KOPT-K1 (cell line): ENCODE measurements at regions not wholly inside any gene's neighbourhood (a gene's known extent, or its start where the extent isn't known, plus 50 kb on each side); places are given as distances from the start of the nearest gene placed in this dataset.

Experiments
- H3K27ac ChIP-seq: fragments of 200-600 bp; sonication (generic); 2 replicates; pipeline ENCODE4 v1.5.1; 2016; ENCODE audit warnings: antibody characterized with exemption, mild to moderate bottlenecking, low read depth, low read length; ENCODE audit not compliant: poor library complexity, severe bottlenecking
- H3K36me3 ChIP-seq: fragments of 200-600 bp; sonication (generic); 2 replicates; pipeline ENCODE4 v1.5.1; 2017; ENCODE audit warnings: antibody characterized with exemption, mild to moderate bottlenecking, low read length, moderate library complexity; ENCODE audit not compliant: insufficient read depth
- H3K9me3 ChIP-seq: fragments of 200-600 bp; sonication (generic); 2 replicates; pipeline ENCODE4 v1.5.1; 2017; ENCODE audit warnings: antibody characterized with exemption, low read length, mild to moderate bottlenecking; ENCODE audit not compliant: insufficient read depth, poor library complexity, severe bottlenecking

GRCh38 chr4:65861993-65862392, 191.7 kb upstream of the EPHA5 start:
- Histone ChIP-seq H3K36me3 (no peaks in the 10 kb centered on the region), H3K27ac (no peak overlapping the region), H3K9me3 (no peaks in the 10 kb centered on the region)

- Histone ChIP-seq H3K36me3 (no peaks in the 10 kb centered on the region), H3K9me3 (no peaks in the 10 kb centered on the region), H3K27ac (no peak overlapping the region)
Measured at GRCh38 chr4:65845199-65845773, 175.0 kb upstream of the EPHA5 start.

DNA sequence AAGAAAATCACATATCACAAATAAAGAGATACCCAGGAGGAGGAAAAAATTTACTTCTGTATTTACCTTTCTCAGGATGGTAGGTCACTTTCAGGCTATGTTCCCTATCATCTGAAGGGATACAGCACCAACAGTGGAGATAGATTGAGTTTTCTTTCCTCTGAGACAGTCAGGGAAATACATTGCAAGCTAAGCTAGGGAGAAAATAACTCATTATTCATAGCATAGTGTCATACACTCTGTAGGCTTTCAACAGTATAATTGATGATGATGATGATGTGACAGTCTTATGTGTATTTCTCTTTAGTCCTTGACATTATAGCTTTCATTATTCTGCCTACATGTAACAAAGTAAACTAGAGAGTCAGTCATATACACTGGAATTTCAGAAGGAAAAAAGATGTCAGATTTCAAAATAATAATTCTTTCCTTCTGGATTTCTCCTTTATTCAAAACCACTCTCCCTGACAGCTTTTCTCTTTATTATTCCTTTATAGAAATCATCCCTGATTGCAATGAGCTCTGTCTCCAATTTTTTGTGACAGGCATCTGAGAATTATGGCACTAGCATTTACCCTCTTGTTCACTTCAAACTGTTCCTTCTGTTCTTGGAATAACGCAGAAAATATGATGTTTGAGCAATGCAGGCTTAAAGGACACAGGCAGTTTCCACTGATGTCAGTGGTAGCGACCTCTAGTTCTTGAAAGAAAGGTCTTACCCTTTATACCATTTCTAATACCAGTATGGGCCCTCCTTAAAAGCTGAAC, 169.1 kb upstream of the EPHA5 start:
- Histone ChIP-seq H3K9me3 (no peaks in the 10 kb centered on the region), H3K36me3 (no peaks in the 10 kb centered on the region), H3K27ac (no peak overlapping the region)

GRCh38 chr4:65834707-65835106, 164.4 kb upstream of the EPHA5 start:
- Histone ChIP-seq H3K36me3 (no peaks in the 10 kb centered on the region), H3K27ac (no peak overlapping the region)

DNA sequence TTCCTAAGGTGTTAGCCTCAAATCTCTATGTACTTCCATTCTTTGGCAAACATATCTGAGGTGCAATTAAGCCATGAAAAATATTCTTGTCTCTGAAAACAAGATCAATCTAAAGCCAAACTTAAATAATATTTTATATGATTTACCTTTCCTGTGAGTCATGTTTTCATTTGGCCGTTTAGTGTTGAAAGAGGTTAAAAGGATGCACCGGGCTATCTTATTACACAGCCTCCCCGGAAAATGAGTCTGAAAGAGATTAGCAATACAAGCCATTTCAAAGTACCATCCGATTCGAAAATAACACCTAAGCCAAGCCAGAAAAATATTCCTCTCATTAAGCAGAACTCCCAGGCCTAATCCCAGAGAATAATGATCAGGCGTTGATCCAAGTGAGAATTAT, 161.5 kb upstream of the EPHA5 start:
- Histone ChIP-seq H3K36me3 (no peaks in the 10 kb centered on the region), H3K27ac (no peak overlapping the region), H3K9me3 (no peaks in the 10 kb centered on the region)

More at GRCh38 chr4:65834707-65835106, 164.4 kb upstream of the EPHA5 start:
- H3K9me3 ChIP-seq: no peaks in the 10 kb centered on the region

DNA sequence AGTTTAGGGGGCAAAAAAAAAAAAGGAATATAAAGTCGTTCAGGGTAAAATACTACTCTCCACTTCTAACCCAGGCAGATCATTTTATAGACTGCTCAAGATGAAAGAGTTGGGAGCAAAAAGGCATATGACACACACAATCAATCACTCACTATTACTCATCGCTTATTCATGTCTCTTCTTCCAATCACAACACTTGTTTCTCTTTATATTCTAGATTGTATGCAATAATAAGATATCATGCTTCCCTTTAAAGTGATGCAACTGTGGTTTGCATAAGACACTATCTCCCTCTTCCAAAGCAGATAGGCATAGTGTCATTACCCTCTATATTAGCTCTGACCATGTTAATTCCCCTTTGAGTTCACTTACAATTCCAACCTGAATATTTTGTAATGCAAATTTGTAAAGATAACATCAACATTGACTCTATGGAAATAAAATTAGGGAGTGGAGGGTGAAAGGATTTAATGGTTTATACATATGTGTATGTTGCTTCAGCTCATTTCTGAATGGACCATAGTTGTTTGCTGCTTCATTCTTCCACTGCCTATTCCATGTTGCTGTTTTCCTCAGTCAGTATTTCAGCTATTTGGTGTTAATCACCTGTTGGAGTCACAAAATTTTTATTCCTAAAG, 154.9 kb upstream of the EPHA5 start:
- Histone ChIP-seq H3K36me3 (no peaks in the 10 kb centered on the region), H3K9me3 (no peaks in the 10 kb centered on the region), H3K27ac (no peak overlapping the region)

DNA sequence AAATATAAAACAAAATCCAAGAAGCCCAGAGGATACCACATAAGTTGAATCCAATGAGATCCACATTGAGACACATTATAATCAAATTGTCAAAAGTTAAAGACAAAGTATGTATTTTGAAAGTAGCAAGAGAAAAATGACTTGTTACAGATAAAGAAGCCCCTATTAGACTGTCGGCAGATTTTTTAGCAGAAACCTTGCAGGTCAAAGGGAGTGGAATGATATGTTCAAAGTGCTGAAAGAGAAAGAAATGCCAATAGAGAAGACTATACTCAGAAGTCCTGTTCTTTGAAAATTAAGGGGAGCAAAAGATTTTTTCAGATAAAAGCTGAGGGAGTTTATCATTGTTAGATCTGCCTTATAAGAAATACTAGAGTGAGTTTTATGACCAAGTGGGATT, 148.9 kb upstream of the EPHA5 start:
- Histone ChIP-seq H3K9me3 (peaks cover 11% of the 10 kb centered on the region), H3K27ac (no peak overlapping the region), H3K36me3 (no peaks in the 10 kb centered on the region)

GRCh38 chr4:65805936-65806335, 135.6 kb upstream of the EPHA5 start:
- H3K27ac ChIP-seq: no peak overlapping the region
- H3K36me3 ChIP-seq: no peaks in the 10 kb centered on the region
- H3K9me3 ChIP-seq: no peaks in the 10 kb centered on the region

- no peaks in the 10 kb centered on the region for H3K9me3 ChIP-seq
- no peaks in the 10 kb centered on the region for H3K36me3 ChIP-seq
- no peak overlapping the region for H3K27ac ChIP-seq
Measured at GRCh38 chr4:65799513-65799912, 129.2 kb upstream of the EPHA5 start.

- Histone ChIP-seq H3K27ac (no peak overlapping the region), H3K9me3 (no peaks in the 10 kb centered on the region), H3K36me3 (no peaks in the 10 kb centered on the region)
Measured at GRCh38 chr4:65798498-65799127, 128.3 kb upstream of the EPHA5 start.

DNA sequence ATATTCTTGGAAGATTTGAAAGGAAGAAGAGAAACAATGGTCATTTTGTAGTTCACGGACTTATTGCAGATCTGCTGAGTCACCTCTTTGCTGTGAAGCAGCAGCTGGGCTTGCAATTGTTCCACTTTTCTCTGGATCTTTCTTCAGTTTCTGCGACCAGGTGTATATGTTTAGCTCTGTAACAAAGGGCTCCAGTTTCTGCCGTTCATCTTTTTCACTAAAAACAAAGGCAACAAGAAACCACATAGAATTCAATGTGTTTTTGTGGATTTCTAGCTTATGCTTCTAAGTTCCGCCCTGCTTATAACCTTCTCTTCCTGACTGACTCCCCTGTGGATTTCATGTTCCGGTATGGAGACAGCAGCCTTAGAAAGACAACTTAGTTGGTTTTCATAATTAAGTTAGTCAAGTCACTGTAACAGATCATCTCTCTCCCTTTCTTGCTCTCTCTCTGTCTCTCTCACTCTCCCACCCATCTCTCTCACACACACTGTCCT, 121.6 kb upstream of the EPHA5 start:
- no peaks in the 10 kb centered on the region for H3K36me3 ChIP-seq
- no peaks in the 10 kb centered on the region for H3K9me3 ChIP-seq
- H3K27ac ChIP-seq: no peak overlapping the region

- H3K36me3 ChIP-seq: no peaks in the 10 kb centered on the region
- no peaks in the 10 kb centered on the region for H3K9me3 ChIP-seq
- H3K27ac ChIP-seq: no peak overlapping the region
Measured at GRCh38 chr4:65791111-65791811, 121.0 kb upstream of the EPHA5 start.

- Histone ChIP-seq H3K27ac (no peak overlapping the region), H3K9me3 (no peaks in the 10 kb centered on the region), H3K36me3 (no peaks in the 10 kb centered on the region)
Measured at GRCh38 chr4:65789805-65790204, 119.5 kb upstream of the EPHA5 start.

- Histone ChIP-seq H3K27ac (no peak overlapping the region), H3K9me3 (no peaks in the 10 kb centered on the region), H3K36me3 (no peaks in the 10 kb centered on the region)
Measured at GRCh38 chr4:65789341-65789740, 119.1 kb upstream of the EPHA5 start.

GRCh38 chr4:65777270-65777669, 107.0 kb upstream of the EPHA5 start:
- H3K27ac ChIP-seq: no peak overlapping the region
- H3K36me3 ChIP-seq: no peaks in the 10 kb centered on the region
- H3K9me3 ChIP-seq: peaks cover 38% of the 10 kb centered on the region
